ENCODE measurements at regions not wholly inside any gene's neighbourhood (a gene's known extent, or its start where the extent isn't known, plus 50 kb on each side); places are given as distances from the start of the nearest gene placed in this dataset.

DNA sequence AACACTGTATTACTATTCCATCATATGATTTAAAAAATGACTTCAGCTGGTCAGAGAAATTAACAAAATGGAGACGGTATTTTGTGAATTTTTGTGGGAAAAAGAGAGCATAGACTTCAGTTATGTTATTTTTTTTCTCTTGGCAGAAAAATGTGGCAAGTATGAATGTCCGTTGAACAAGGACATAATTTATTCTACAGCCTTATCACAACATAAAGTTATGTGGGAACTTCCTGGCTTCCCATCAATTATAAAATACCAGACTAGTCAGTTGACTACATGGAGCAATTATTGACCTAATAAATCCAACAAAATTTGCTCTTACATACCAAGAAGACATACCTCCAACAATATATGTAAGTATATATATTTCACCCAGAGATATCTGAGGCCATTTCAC lies 88.6 kb upstream of the PPP1R3A start:
- ATAC-seq (replicated peaks in 1 of 2), result no peak
- no peak overlapping the region for H3K4me3 Mint-ChIP-seq

DNA sequence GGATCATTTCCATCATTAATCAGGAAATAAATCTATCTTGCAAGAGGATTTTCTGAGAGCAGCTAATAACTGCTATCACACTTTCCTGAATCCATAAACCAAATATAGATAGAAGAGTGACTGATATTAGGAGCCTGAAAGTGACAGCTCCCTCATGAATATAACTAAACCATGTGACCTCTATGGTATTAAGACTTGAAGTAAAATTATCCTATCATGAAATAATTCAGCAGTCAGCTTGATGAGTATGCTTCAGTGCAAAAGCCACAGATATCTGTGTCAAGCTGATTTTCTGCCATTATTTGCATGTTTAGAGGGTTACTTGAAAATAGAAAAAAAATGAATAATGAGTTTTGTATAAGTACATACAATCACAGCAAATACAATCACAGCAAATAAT lies 80.1 kb upstream of the PPP1R3A start:
- H3K4me3 Mint-ChIP-seq, result no peak overlapping the region
- no peaks in the 10 kb centered on the region for H3K4me1 Mint-ChIP-seq (ENCODE audit: low read depth)
- DNase-seq, result no peak
- peaks cover 12 to 13% of the 10 kb centered on the region in 2 donors for H3K9me3 Mint-ChIP-seq
- H3K27ac Mint-ChIP-seq, result no peak overlapping the region
- ATAC-seq (replicated peaks in 1 of 2), result no peak
- no peaks in the 10 kb centered on the region for H3K27me3 Mint-ChIP-seq (ENCODE audit: low read depth)
- peaks cover 0 to 5% of the 10 kb centered on the region in 2 donors for H3K36me3 Mint-ChIP-seq (ENCODE audit: insufficient read depth in 2 of 2)

More for the DNA sequence above, 88.6 kb upstream of the PPP1R3A start:
- Mint-ChIP-seq H3K36me3 (ENCODE audit: insufficient read depth in 2 of 2) (no peaks in the 10 kb centered on the region), H3K4me1 (ENCODE audit: low read depth) (no peaks in the 10 kb centered on the region), H3K27me3 (ENCODE audit: low read depth) (no peaks in the 10 kb centered on the region), H3K9me3 (peaks cover 4 to 5% of the 10 kb centered on the region in 2 donors), H3K27ac (no peak overlapping the region)
- DNase-seq, result no peak

DNA sequence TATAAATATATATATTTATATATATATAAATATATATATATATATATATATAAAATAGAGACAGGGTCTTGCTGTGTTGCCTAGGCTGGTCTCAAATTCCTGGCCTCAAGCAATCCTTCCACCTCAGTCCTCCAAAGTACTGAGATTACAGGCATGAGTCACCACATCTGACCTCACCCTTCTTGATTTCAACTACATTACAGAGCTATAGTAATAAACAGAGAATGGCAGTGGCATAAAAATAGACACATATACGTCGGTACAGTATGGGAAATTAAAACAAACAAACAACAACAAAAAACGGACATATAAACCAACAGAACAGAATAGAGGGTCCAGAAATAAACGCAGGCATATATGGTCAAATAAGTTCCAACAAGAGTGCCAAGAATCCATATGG lies 77.6 kb upstream of the PPP1R3A start:
- Mint-ChIP-seq H3K36me3 (ENCODE audit: insufficient read depth in 2 of 2) (peaks cover 0 to 2% of the 10 kb centered on the region in 2 donors), H3K4me1 (ENCODE audit: low read depth) (no peaks in the 10 kb centered on the region), H3K27me3 (ENCODE audit: low read depth) (no peaks in the 10 kb centered on the region), H3K9me3 (peaks cover 3% of the 10 kb centered on the region in 2 donors), H3K27ac (no peak overlapping the region), H3K4me3 (no peak overlapping the region)
- no peak for ATAC-seq (replicated peaks in 1 of 2)
- no peak for DNase-seq

DNA sequence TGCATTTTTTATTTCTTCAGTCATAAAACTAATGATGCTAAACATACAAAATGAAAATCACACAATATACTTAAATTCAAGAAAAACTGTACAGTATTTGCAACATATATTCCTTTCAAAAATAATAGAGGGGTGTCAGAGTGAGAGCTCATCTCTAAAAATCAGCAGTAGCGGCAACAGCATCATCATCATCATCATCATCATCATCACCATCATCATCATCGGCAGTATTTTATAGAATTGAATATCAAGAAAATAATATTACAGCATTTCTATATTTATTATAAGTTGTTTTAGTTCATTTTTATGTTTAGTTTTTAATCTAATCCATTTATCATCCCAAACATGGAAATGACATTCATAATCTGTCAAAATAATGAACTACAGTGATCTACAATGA lies 67.4 kb upstream of the PPP1R3A start:
- H3K27me3 Mint-ChIP-seq (ENCODE audit: low read depth), result no peaks in the 10 kb centered on the region
- no peak overlapping the region for H3K27ac Mint-ChIP-seq
- no peaks in the 10 kb centered on the region for H3K9me3 Mint-ChIP-seq
- H3K4me1 Mint-ChIP-seq (ENCODE audit: low read depth), result no peaks in the 10 kb centered on the region
- H3K4me3 Mint-ChIP-seq, result no peak overlapping the region
- H3K36me3 Mint-ChIP-seq (ENCODE audit: insufficient read depth in 2 of 2), result no peaks in the 10 kb centered on the region
- no peak for DNase-seq
- ATAC-seq (replicated peaks in 1 of 2), result no peak

DNA sequence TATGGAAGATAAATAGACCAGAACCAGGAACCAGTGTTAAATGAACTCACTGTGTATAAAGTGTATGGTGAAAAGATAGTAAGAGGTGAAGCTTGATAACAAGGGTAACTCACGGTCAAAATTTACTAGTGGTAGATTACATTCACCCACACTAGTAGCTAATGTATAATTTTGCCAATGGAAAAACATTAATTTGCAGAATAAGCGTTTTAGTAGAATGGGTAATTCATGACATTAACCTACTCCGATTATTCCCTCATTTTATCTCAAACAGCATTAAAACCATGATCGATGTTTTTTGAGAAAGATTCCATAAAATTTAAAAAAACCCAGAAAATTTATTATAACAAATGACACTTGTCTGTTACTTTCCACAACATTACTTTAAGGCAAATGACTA lies 57.7 kb upstream of the PPP1R3A start:
- ATAC-seq (replicated peaks in 1 of 2) (no peak), DNase-seq (no peak)
- H3K27me3 Mint-ChIP-seq (ENCODE audit: low read depth), result no peaks in the 10 kb centered on the region
- no peak overlapping the region for H3K27ac Mint-ChIP-seq
- H3K36me3 Mint-ChIP-seq (ENCODE audit: insufficient read depth in 2 of 2), result no peaks in the 10 kb centered on the region
- no peaks in the 10 kb centered on the region for H3K4me1 Mint-ChIP-seq (ENCODE audit: low read depth)
- no peaks in the 10 kb centered on the region for H3K9me3 Mint-ChIP-seq
- H3K4me3 Mint-ChIP-seq, result no peak overlapping the region

DNA sequence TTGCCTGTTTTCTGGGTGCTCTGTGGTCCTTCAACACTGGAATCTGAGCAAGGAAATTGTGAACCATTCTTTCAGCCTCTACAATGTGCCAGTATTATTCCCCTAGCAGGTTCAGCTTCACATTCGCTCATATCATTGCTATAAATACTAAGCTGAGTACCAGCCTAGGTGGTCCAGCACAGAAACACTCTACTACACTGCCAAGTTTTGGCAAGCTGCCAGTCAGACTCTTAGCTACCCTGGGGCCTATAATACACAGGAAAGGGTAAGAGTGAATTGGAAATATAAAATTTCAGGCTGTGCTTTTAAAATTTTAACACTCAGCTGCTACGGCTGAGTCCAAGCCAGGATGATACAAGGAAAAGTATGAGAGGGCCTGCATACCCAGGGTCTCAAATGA lies 49.9 kb upstream of the PPP1R3A start:
- DNase-seq (no peak), ATAC-seq (replicated peaks in 1 of 2) (no peak)
- Mint-ChIP-seq H3K27me3 (ENCODE audit: low read depth) (no peaks in the 10 kb centered on the region), H3K27ac (no peak overlapping the region), H3K36me3 (ENCODE audit: insufficient read depth in 2 of 2) (no peaks in the 10 kb centered on the region), H3K4me1 (ENCODE audit: low read depth) (no peaks in the 10 kb centered on the region), H3K4me3 (no peak overlapping the region), H3K9me3 (no peaks in the 10 kb centered on the region)
